ENCODE measurements at regions not wholly inside any gene's neighbourhood (a gene's known extent, or its start where the extent isn't known, plus 50 kb on each side); places are given as distances from the start of the nearest gene placed in this dataset.

GRCh38 chr13:39938596-39938995 lies 283.1 kb downstream of the COG6 start:
- intact Hi-C loops (cut with micrococcal nuclease; ENCODE audit: unreplicated experiment), result no loop called here
- TF ChIP-seq HDAC6 (IDR thresholded peaks at IDR 0.05; ENCODE audit: unreplicated experiment) (no peak), CHD4 (IDR thresholded peaks at IDR 0.05) (no peak), MYC (IDR thresholded peaks at IDR 0.05; ENCODE audit: insufficient read depth, insufficient read length, insufficient replicate concordance, low read length, severe bottlenecking) (no peak), SIN3A (IDR thresholded peaks at IDR 0.05; ENCODE audit: low read depth, low read length) (no peak), ATF7 (IDR thresholded peaks at IDR 0.05; ENCODE audit: low read depth) (no peak), SRF (IDR thresholded peaks at IDR 0.05; ENCODE audit: low read depth in 2 of 2, low read length in 2 of 2) (no peak), KDM1A (IDR thresholded peaks at IDR 0.05; ENCODE audit: borderline replicate concordance) (no peak)
- RAD21 ChIA-PET (ENCODE audit: unreplicated experiment), result interaction anchor here (1.5 kb wide), 1 partner anchor 121 kb away, joined by 5 read pairs; no protein-coding TSS in a partner anchor
- no peak overlapping the region for H3K4me2 ChIP-seq (ENCODE audit: control insufficient read depth, insufficient read depth)
- POLR2A ChIA-PET, result no interaction called here
- H3K36me3 ChIP-seq (ENCODE audit: control insufficient read depth in 2 of 2, insufficient read depth in 2 of 2, low read length in 1 of 2), result no peaks in the 10 kb centered on the region
- H3K9me3 ChIP-seq (replicated peaks; ENCODE audit: control insufficient read depth, insufficient read depth, low read length), result no peaks in the 10 kb centered on the region
- SMC1A ChIA-PET (ENCODE audit: uncharacterized antibody, unreplicated experiment), result interaction anchor here (0.7 to 1.4 kb wide), 4 partner anchors 12 to 744 kb away, joined by 3 to 5 read pairs (median 3); no protein-coding TSS in a partner anchor
- ATAC-seq, result no peak
- DNase-seq (ENCODE audit: low read depth, low spot score), result no peak
- CTCF ChIA-PET, result interaction anchor here (1.1 to 1.3 kb wide), 2 partner anchors 253 to 830 kb away, joined by 5 read pairs; no protein-coding TSS in a partner anchor
- no peaks in the 10 kb centered on the region for H3K79me2 ChIP-seq (ENCODE audit: control insufficient read depth, insufficient read depth, low read length)
- BruUV-seq (replicated peaks), result no TSS peak
- H3K9ac ChIP-seq (ENCODE audit: control insufficient read depth, insufficient read depth, low read length), result no peak overlapping the region
- FAIRE-seq, result no peak
- H3K4me3 ChIP-seq, result no peak overlapping the region
- in situ Hi-C loops (cut with MboI), result no loop called here
- H3K27ac ChIP-seq (ENCODE audit: control insufficient read depth, insufficient read depth), result no peak overlapping the region
- no peak overlapping the region for H2AFZ ChIP-seq (ENCODE audit: control insufficient read depth, low read depth, low read length)
- H4K20me1 ChIP-seq (ENCODE audit: control insufficient read depth, insufficient read depth), result no peaks in the 10 kb centered on the region
- H3K4me1 ChIP-seq (ENCODE audit: control insufficient read depth, insufficient read depth, low read length), result no peaks in the 10 kb centered on the region
- no peaks in the 10 kb centered on the region; a peak in 1 of 4 replicates for H3K27me3 ChIP-seq (replicated peaks in 1 of 2; ENCODE audit: control insufficient read depth in 2 of 2, insufficient read depth in 2 of 2, low read length in 1 of 2)
- 47% methylated on average over 2 of the region's 2 CpGs for WGBS (ENCODE audit: insufficient coverage, insufficient replicate concordance, low lambda C conversion rate, missing lambda C conversion rate)

GRCh38 chr13:39941236-39941635 lies 285.8 kb downstream of the COG6 start:
- ATAC-seq (no peak), FAIRE-seq (no peak), DNase-seq (ENCODE audit: low read depth, low spot score) (no peak)
- WGBS (ENCODE audit: insufficient coverage, insufficient replicate concordance, low lambda C conversion rate, missing lambda C conversion rate), result 67% methylated on average over 5 of the region's 5 CpGs
- no peak overlapping the region for H3K9ac ChIP-seq (ENCODE audit: control insufficient read depth, insufficient read depth, low read length)
- no peak overlapping the region for H3K27ac ChIP-seq (ENCODE audit: control insufficient read depth, insufficient read depth)
- no peaks in the 10 kb centered on the region for H3K4me1 ChIP-seq (ENCODE audit: control insufficient read depth, insufficient read depth, low read length)
- H3K79me2 ChIP-seq (ENCODE audit: control insufficient read depth, insufficient read depth, low read length), result no peaks in the 10 kb centered on the region
- POLR2A ChIA-PET, result no interaction called here
- H3K9me3 ChIP-seq (replicated peaks; ENCODE audit: control insufficient read depth, insufficient read depth, low read length), result no peaks in the 10 kb centered on the region; the same call in 2 of the 3 replicates
- RAD21 ChIA-PET (ENCODE audit: unreplicated experiment), result interaction anchor here (1.0 to 2.6 kb wide), 2 partner anchors 259 to 742 kb away, joined by 3 to 25 read pairs; no protein-coding TSS in a partner anchor
- H3K4me2 ChIP-seq (ENCODE audit: control insufficient read depth, insufficient read depth), result no peak overlapping the region
- no peaks in the 10 kb centered on the region for H4K20me1 ChIP-seq (ENCODE audit: control insufficient read depth, insufficient read depth)
- SMC1A ChIA-PET (ENCODE audit: uncharacterized antibody, unreplicated experiment), result interaction anchor here (3.8 to 5.2 kb wide), 2 partner anchors 256 to 741 kb away, joined by 29 to 40 read pairs; no protein-coding TSS in a partner anchor
- CTCF ChIA-PET, result interaction anchor here (1.0 to 4.2 kb wide), 6 partner anchors 13 to 743 kb away, joined by 3 to 79 read pairs (median 4); no protein-coding TSS in a partner anchor
- H2AFZ ChIP-seq (ENCODE audit: control insufficient read depth, low read depth, low read length), result no peak overlapping the region
- no TSS peak for BruUV-seq (replicated peaks)
- intact Hi-C loops (cut with micrococcal nuclease; ENCODE audit: unreplicated experiment) (loop anchor here (5.0 to 10.0 kb wide), 2 partner anchors 256 to 836 kb away; no protein-coding TSS in a partner anchor), in situ Hi-C loops (cut with MboI) (no loop called here)
- no peaks in the 10 kb centered on the region; a peak in 2 of 4 replicates for H3K27me3 ChIP-seq (replicated peaks in 1 of 2; ENCODE audit: control insufficient read depth in 2 of 2, insufficient read depth in 2 of 2, low read length in 1 of 2)
- H3K4me3 ChIP-seq, result no peak overlapping the region
- no peaks in the 10 kb centered on the region for H3K36me3 ChIP-seq (ENCODE audit: control insufficient read depth in 2 of 2, insufficient read depth in 2 of 2, low read length in 1 of 2)
- TF ChIP-seq NRF1 (conservative IDR thresholded peaks at IDR 0.05; ENCODE audit: low read depth, low read length), result no peak
- TF ChIP-seq SMAD1 (IDR thresholded peaks at IDR 0.05; ENCODE audit: low read depth, partially characterized antibody), result no peak
- TF ChIP-seq PKNOX1 (IDR thresholded peaks at IDR 0.05), result no peak
- no peak for TF ChIP-seq TBL1XR1 (IDR thresholded peaks at IDR 0.05; ENCODE audit: low read depth, low read length)
- no peak for TF ChIP-seq NFYB (IDR thresholded peaks at IDR 0.05; ENCODE audit: insufficient read depth, low read depth, low read length)
- TF ChIP-seq NR2C1 (IDR thresholded peaks at IDR 0.05), result no peak
- no peak for TF ChIP-seq TARDBP (IDR thresholded peaks at IDR 0.05; ENCODE audit: borderline replicate concordance)
- no peak for TF ChIP-seq RELB (IDR thresholded peaks at IDR 0.05; ENCODE audit: low read depth)
